Mucosa of descending colon (tissue), 3 donors: ENCODE measurements at regions not wholly inside any gene's neighbourhood (a gene's known extent, or its start where the extent isn't known, plus 50 kb on each side); places are given as distances from the start of the nearest gene placed in this dataset.
"Not testable (repeated sequence)": the region's sequence is repeated elsewhere in the genome, so short reads cannot be mapped to it uniquely, and the experiment has no call there.

Source experiments
- ATAC-seq: fragments of 200-7000 bp; cut with Tn5 transposase; one replicate; pipeline ENCODE4 v1.9.1; 2020; ENCODE audit warnings: mild to moderate bottlenecking, moderate library complexity
- DNase-seq, 3 donors: peaks; one replicate each; pipeline ENCODE4 v3.0.0-alpha.2; 2020
- H3K36me3 ChIP-seq: fragments of 200-600 bp; one replicate; pipeline ENCODE4 v1.8.0; 2021; ENCODE audit warnings: low read depth, mild to moderate bottlenecking
- H3K4me1 ChIP-seq: fragments of 200-600 bp; one replicate; pipeline ENCODE4 v1.8.0; 2021; ENCODE audit warnings: low read depth, mild to moderate bottlenecking
- H3K4me3 ChIP-seq: fragments of 200-600 bp; one replicate; pipeline ENCODE4 v1.8.0; 2021; ENCODE audit warnings: mild to moderate bottlenecking
- H3K9me3 ChIP-seq: fragments of 200-600 bp; one replicate; pipeline ENCODE4 v1.8.0; 2021; ENCODE audit warnings: mild to moderate bottlenecking
- intact Hi-C, 2 donors: fragments of 100-400 bp; cut with DNase I in 1 of 2; cut with micrococcal nuclease in 1 of 2; formaldehyde crosslinking; loops; one replicate each; pipeline versions ENCODE4 v1.11.0 to v1.11.1; 2022; cut with DNase I, micrococcal nuclease
- TF ChIP-seq, protein P1 (sequence below): fragments of 200-600 bp; IDR thresholded peaks from one replicate; pipeline ENCODE4 v1.8.0; 2022; ENCODE audit warnings: antibody characterized with exemption, mild to moderate bottlenecking
- donor health status: DM: no; HTN: no; CAD: no; lungs with moderate emphysema.
- donor health status: DM: no; HTN: no; CAD: no.
- donor health status: DM: no; HTN: yes; CAD: no.

DNA sequence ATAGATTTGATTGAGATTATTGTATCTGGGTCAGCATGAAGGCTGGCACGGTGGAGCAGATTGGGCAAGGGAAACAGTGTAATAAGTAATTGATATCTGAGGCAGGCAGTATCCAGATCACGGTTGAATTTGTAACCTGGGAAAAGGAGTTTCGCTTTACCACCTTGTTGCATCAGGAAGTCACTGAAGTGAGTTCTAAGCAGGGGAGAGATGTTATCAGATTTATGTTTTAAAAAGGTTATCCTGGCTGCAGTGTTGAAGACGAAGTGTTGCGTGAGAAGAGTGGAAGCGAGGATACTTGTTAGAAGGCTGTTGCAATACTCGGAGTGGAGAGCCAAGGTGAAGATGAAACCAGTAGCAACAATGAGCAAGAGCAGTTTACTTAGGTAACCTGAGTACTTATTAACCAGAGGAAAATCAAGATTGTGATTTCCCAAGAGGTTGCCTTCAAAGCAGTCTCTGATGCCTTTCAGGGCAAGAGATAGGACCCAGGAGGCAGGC is 77.8 kb downstream of the LHX9 start:
- Histone ChIP-seq H3K36me3 (no peaks in the 10 kb centered on the region), H3K9me3 (no peaks in the 10 kb centered on the region), H3K4me1 (no peaks in the 10 kb centered on the region), H3K4me3 (no peak overlapping the region)
- no peak for ATAC-seq
- TF ChIP-seq, protein P1, sequence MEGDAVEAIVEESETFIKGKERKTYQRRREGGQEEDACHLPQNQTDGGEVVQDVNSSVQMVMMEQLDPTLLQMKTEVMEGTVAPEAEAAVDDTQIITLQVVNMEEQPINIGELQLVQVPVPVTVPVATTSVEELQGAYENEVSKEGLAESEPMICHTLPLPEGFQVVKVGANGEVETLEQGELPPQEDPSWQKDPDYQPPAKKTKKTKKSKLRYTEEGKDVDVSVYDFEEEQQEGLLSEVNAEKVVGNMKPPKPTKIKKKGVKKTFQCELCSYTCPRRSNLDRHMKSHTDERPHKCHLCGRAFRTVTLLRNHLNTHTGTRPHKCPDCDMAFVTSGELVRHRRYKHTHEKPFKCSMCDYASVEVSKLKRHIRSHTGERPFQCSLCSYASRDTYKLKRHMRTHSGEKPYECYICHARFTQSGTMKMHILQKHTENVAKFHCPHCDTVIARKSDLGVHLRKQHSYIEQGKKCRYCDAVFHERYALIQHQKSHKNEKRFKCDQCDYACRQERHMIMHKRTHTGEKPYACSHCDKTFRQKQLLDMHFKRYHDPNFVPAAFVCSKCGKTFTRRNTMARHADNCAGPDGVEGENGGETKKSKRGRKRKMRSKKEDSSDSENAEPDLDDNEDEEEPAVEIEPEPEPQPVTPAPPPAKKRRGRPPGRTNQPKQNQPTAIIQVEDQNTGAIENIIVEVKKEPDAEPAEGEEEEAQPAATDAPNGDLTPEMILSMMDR, result no peak
- DNase-seq, result no peak
- intact Hi-C loops, result no loop called here

DNA sequence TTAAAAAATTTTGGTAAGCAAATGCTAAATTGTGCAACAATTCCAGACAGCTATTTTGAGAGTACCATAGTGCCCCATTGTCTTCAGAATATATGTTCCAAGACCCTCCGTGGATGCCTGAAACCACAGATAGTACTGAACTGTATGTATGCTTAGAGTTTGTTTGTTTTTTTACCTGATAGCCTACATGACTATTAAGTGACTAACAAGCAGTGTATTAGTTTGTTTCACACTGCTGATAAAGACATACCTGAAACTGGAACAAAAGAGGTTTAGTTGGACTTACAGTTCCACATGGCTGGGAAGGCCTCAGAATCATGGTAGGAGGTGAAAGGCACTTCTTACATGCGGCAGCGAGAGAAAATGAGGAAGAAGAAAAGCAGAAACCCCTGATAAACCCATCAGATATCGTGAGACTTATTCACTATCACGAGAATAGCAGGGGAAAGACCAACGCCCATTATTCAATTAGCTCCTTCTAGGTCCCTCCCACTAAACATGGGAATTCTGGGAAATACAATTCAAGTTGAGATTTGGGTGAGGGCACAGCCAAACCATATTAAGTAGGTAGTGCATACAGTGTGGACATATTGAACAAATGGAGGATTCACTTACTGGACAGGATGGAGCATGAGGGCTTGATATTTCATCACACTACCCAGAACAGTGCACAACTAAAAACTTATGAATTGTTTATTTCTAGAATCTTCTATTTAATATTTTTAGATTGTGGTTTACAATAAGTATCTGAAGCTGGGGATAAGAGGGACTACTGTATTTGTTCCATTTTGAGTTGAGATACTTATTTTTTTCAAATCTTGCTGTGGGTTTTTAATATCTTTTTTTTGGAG is 78.5 kb downstream of the LHX9 start:
- no peaks in the 10 kb centered on the region for H3K36me3 ChIP-seq
- H3K9me3 ChIP-seq, result no peaks in the 10 kb centered on the region
- intact Hi-C loops, result no loop called here
- H3K4me1 ChIP-seq, result no peaks in the 10 kb centered on the region
- TF ChIP-seq, protein P1, result no peak
- no peak for ATAC-seq
- no peak overlapping the region for H3K4me3 ChIP-seq
- DNase-seq, result no peak

DNA sequence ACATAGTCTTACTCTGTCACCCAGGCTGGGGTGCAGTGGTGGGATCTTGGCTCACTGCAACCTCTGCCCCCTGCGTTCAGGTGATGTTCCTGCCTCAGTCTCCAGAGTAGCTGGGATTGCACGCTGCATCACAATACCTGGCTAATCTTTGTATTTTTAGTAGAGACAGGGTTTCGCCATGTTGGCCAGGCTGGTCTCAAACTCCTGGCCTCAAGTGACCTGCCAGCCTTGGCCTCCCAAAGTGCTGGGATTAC is 79.0 kb downstream of the LHX9 start:
- H3K9me3 ChIP-seq, H3K4me3 ChIP-seq, DNase-seq, ATAC-seq, H3K4me1 ChIP-seq, H3K36me3 ChIP-seq, intact Hi-C loops: not testable (repeated sequence)

DNA sequence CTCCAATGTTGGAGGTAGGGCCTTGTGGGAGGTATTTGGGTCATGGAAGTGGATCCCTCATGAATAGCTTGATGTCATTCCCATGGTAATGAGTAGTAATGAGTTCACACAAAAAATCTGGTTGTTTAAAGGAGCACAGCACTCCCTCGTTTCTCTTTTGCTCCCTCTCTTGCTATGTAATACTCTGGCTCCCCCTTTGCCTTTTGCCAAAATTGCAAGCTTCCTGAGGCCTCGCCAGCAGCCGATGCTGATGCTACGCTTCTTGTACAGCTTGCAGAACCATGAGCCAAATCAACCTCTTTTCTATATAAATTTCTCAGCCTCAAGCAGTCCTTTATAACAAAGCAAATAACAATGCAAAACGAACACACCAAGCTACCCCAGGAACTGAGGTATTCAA is 80.9 kb downstream of the LHX9 start:
- no peak overlapping the region for H3K4me3 ChIP-seq
- DNase-seq, result no peak
- no peaks in the 10 kb centered on the region for H3K4me1 ChIP-seq
- no peak for ATAC-seq
- no peaks in the 10 kb centered on the region for H3K9me3 ChIP-seq
- intact Hi-C loops, result no loop called here
- TF ChIP-seq, protein P1, result no peak
- H3K36me3 ChIP-seq, result no peaks in the 10 kb centered on the region

DNA sequence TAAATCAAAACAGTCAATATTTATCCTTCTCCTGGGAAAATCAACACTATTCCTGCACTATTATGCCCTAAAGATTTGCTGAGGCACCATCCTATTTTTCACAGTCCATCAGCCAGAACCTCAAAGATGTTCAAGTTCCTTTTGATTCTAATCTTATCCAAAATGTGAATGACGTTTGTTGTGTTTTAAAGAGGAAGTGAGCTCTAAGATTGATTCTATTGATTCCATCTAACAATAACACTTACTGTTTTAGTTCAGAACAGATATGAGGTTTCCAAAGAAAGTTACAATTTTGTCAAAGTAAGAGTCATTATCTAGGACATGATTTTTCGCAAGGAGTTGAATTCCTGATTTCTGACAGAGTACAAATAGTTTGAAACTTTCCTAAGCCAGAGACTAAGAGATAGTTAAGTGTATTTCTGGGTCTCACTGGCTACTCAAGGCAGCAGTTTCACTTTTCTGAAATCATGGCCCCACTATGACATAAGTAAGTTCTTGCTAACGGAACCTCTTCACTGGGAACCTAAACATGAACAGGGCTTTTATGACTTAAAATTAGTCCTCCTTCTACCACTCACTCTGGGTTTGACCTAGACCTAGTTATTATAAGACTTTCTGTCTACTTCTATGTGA is 84.7 kb downstream of the LHX9 start:
- TF ChIP-seq, protein P1, result no peak
- DNase-seq (no peak), ATAC-seq (no peak)
- Histone ChIP-seq H3K36me3 (no peaks in the 10 kb centered on the region), H3K4me1 (no peaks in the 10 kb centered on the region), H3K4me3 (no peak overlapping the region), H3K9me3 (no peaks in the 10 kb centered on the region)
- intact Hi-C loops, result no loop called here

DNA sequence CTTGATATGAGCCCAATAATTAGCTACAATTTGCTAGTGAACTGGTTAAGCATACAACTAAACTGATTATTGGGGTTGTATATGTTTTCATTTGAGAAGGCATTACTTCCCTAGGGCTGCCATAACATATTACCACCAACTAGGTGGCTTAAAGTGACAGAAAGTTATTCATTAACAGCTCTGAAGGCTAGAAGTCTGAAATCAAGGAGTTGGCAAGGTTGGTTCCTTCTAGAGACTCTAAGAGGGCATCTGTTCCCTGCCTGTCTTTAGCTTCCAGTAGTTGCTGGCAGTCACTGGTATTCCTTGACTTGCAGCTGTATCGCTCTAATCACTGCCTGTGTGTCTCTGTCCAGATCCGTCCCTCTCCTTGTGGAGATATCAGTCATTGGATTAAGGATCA is 86.3 kb downstream of the LHX9 start:
- DNase-seq (no peak), ATAC-seq (no peak)
- Histone ChIP-seq H3K36me3 (no peaks in the 10 kb centered on the region), H3K4me3 (no peak overlapping the region), H3K9me3 (no peaks in the 10 kb centered on the region), H3K4me1 (no peaks in the 10 kb centered on the region)
- TF ChIP-seq, protein P1, result no peak
- intact Hi-C loops, result no loop called here
